Lower lobe of right lung (tissue), 2 donors: ENCODE measurements at regions not wholly inside any gene's neighbourhood (a gene's known extent, or its start where the extent isn't known, plus 50 kb on each side); places are given as distances from the start of the nearest gene placed in this dataset.

Experiments used
- ATAC-seq, 2 donors: fragments of 200-7000 bp; cut with Tn5 transposase; one replicate each; pipeline ENCODE4 v1.9.1; 2020 to 2022; ENCODE audit warnings: mild to moderate bottlenecking in 2 of 2, moderate library complexity in 2 of 2
- DNase-seq: peaks from one replicate; pipeline ENCODE4 v3.0.0-alpha.2; 2020
- H3K27ac ChIP-seq: fragments of 200-600 bp; one replicate; pipeline ENCODE4 v1.8.0; 2022
- H3K27me3 ChIP-seq: fragments of 200-600 bp; one replicate; pipeline ENCODE4 v1.8.0; 2022; ENCODE audit warnings: low read depth
- H3K36me3 ChIP-seq: fragments of 200-600 bp; one replicate; pipeline ENCODE4 v1.8.0; 2022; ENCODE audit warnings: mild to moderate bottlenecking
- H3K4me1 ChIP-seq: fragments of 200-600 bp; one replicate; pipeline ENCODE4 v1.8.0; 2022
- H3K4me3 ChIP-seq: fragments of 200-600 bp; one replicate; pipeline ENCODE4 v1.8.0; 2022; ENCODE audit warnings: mild to moderate bottlenecking
- H3K9me3 ChIP-seq: fragments of 200-600 bp; one replicate; pipeline ENCODE4 v1.8.0; 2022
- intact Hi-C: fragments of 100-400 bp; cut with DNase I; formaldehyde crosslinking; loops from one replicate; pipeline ENCODE4 v1.11.0; 2022
- TF ChIP-seq, protein P1 (sequence below): fragments of 200-600 bp; IDR thresholded peaks from one replicate; pipeline ENCODE4 v1.8.0; 2022; ENCODE audit warnings: antibody characterized with exemption, mild to moderate bottlenecking
- donor health status: DM: no; HTN: yes; CAD: no; lungs with severe emphysema.

DNA sequence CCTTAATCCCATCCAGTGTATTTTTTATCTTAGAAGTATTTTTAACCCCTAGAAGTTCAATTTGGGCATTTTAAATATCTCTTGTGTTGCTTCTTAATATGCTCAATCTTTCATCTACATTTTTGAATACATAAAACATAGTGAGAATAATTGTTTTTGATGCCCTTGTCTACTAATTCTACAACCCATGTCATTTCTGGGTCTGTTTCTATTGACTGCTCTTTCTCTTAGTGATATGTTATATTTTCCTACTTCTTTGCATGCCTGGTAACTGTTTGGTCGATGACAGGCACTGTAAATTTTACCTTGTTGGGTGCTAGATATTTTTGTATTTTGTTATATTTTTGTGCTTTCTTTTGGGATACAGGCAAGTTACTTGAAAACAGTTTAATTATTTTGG, 56.3 kb downstream of the CYTL1 start:
- Histone ChIP-seq H3K36me3 (no peaks in the 10 kb centered on the region), H3K27me3 (no peaks in the 10 kb centered on the region), H3K4me1 (no peaks in the 10 kb centered on the region), H3K4me3 (no peak overlapping the region), H3K27ac (no peak overlapping the region), H3K9me3 (peaks cover 32% of the 10 kb centered on the region)
- no peak for ATAC-seq
- DNase-seq: no peak
- TF ChIP-seq, protein P1, sequence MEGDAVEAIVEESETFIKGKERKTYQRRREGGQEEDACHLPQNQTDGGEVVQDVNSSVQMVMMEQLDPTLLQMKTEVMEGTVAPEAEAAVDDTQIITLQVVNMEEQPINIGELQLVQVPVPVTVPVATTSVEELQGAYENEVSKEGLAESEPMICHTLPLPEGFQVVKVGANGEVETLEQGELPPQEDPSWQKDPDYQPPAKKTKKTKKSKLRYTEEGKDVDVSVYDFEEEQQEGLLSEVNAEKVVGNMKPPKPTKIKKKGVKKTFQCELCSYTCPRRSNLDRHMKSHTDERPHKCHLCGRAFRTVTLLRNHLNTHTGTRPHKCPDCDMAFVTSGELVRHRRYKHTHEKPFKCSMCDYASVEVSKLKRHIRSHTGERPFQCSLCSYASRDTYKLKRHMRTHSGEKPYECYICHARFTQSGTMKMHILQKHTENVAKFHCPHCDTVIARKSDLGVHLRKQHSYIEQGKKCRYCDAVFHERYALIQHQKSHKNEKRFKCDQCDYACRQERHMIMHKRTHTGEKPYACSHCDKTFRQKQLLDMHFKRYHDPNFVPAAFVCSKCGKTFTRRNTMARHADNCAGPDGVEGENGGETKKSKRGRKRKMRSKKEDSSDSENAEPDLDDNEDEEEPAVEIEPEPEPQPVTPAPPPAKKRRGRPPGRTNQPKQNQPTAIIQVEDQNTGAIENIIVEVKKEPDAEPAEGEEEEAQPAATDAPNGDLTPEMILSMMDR: no peak
- intact Hi-C loops: no loop called here
